ENCODE measurements at regions not wholly inside any gene's neighbourhood (a gene's known extent, or its start where the extent isn't known, plus 50 kb on each side); places are given as distances from the start of the nearest gene placed in this dataset.

GRCh38 chr11:96620464-96621044 is 230.7 kb downstream of the JRKL start (continued):
- no peak for TF ChIP-seq ZNF639 (CRISPR knock-in tag; conservative IDR thresholded peaks at IDR 0.05 in 1 of 2, IDR thresholded peaks at IDR 0.05 in 1 of 2)
- TF ChIP-seq AFF1 (IDR thresholded peaks at IDR 0.05; ENCODE audit: low read depth in 1 of 2, partially characterized antibody in 2 of 2): no peak
- TF ChIP-seq, protein P1, sequence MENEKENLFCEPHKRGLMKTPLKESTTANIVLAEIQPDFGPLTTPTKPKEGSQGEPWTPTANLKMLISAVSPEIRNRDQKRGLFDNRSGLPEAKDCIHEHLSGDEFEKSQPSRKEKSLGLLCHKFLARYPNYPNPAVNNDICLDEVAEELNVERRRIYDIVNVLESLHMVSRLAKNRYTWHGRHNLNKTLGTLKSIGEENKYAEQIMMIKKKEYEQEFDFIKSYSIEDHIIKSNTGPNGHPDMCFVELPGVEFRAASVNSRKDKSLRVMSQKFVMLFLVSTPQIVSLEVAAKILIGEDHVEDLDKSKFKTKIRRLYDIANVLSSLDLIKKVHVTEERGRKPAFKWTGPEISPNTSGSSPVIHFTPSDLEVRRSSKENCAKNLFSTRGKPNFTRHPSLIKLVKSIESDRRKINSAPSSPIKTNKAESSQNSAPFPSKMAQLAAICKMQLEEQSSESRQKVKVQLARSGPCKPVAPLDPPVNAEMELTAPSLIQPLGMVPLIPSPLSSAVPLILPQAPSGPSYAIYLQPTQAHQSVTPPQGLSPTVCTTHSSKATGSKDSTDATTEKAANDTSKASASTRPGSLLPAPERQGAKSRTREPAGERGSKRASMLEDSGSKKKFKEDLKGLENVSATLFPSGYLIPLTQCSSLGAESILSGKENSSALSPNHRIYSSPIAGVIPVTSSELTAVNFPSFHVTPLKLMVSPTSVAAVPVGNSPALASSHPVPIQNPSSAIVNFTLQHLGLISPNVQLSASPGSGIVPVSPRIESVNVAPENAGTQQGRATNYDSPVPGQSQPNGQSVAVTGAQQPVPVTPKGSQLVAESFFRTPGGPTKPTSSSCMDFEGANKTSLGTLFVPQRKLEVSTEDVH (IDR thresholded peaks at IDR 0.05; ENCODE audit: low read depth, partially characterized antibody): no peak
- no peak for TF ChIP-seq POLR2AphosphoS5 (IDR thresholded peaks at IDR 0.05; ENCODE audit: control insufficient read depth, insufficient read depth, low read depth, low read length)
- TF ChIP-seq FOXJ2 (tag; IDR thresholded peaks at IDR 0.05): peak; percentile 49; the same call in 1 of the 2 replicates
- peak; percentile 30; the same call in 1 of the 2 replicates for TF ChIP-seq SMARCC2 (IDR thresholded peaks at IDR 0.05; ENCODE audit: low read depth)
- TF ChIP-seq LEF1 (IDR thresholded peaks at IDR 0.05): peak; percentile 62; the same call in 1 of the 2 replicates
- 0 out of 2 replicates have a peak, but pooled peaks have one; percentile 15 for TF ChIP-seq EP300 (IDR thresholded peaks at IDR 0.05; ENCODE audit: low read length)
- TF ChIP-seq, protein P2, sequence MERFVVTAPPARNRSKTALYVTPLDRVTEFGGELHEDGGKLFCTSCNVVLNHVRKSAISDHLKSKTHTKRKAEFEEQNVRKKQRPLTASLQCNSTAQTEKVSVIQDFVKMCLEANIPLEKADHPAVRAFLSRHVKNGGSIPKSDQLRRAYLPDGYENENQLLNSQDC (CRISPR knock-in tag; IDR thresholded peaks at IDR 0.05): no peak
- no peak for TF ChIP-seq TBP (optimal IDR thresholded peaks at IDR 0.05; ENCODE audit: low read depth, low read length)
- TF ChIP-seq MTA2 (IDR thresholded peaks at IDR 0.05; ENCODE audit: low read depth): no peak
- no peak for TF ChIP-seq ZNF174 (CRISPR knock-in tag; IDR thresholded peaks at IDR 0.05)
- TF ChIP-seq E2F1 (CRISPR knock-in tag; IDR thresholded peaks at IDR 0.05): no peak
- peak; percentile 95 for TF ChIP-seq MAFK (IDR thresholded peaks at IDR 0.05; ENCODE audit: low read length)
- TF ChIP-seq, protein P3, sequence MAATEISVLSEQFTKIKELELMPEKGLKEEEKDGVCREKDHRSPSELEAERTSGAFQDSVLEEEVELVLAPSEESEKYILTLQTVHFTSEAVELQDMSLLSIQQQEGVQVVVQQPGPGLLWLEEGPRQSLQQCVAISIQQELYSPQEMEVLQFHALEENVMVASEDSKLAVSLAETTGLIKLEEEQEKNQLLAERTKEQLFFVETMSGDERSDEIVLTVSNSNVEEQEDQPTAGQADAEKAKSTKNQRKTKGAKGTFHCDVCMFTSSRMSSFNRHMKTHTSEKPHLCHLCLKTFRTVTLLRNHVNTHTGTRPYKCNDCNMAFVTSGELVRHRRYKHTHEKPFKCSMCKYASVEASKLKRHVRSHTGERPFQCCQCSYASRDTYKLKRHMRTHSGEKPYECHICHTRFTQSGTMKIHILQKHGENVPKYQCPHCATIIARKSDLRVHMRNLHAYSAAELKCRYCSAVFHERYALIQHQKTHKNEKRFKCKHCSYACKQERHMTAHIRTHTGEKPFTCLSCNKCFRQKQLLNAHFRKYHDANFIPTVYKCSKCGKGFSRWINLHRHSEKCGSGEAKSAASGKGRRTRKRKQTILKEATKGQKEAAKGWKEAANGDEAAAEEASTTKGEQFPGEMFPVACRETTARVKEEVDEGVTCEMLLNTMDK (IDR thresholded peaks at IDR 0.05; ENCODE audit: borderline replicate concordance, insufficient read depth, low read depth, low read length, poor library complexity, severe bottlenecking): no peak

All from K562 (cell line).